Amygdala (tissue), 56 donors: ENCODE measurements at regions not wholly inside any gene's neighbourhood (a gene's known extent, or its start where the extent isn't known, plus 50 kb on each side); places are given as distances from the start of the nearest gene placed in this dataset.

Source experiments
- DNase-seq, 56 donors: peaks; one replicate each; lab custom pipeline; 2025; lab: John Stamatoyannopoulos, UW

- peak in 15 of 56 donors; percentile 1 to 22 (median 5) for DNase-seq
Observed at GRCh38 chr3:59313365-59313764, 263.5 kb upstream of the CFAP20DC start.

DNA sequence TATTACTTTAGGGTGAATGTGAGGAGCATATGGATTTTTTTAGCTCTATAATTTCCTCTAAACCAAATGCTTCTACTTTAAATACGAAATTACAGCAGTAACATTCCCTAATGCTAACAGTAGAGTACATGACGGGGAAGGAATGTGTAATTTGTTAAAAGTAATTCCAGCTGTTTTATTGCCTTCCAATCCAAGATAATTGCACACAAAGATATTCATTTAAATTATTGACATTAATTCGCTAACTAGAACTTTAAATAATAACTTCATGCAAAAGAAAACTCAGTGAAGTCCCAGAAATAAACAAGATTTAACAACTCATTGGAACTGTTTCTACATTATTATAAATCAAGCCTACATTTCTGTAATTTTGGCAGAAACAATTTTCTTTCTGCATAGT is 261.4 kb upstream of the CFAP20DC start:
- DNase-seq, result no peak

DNA sequence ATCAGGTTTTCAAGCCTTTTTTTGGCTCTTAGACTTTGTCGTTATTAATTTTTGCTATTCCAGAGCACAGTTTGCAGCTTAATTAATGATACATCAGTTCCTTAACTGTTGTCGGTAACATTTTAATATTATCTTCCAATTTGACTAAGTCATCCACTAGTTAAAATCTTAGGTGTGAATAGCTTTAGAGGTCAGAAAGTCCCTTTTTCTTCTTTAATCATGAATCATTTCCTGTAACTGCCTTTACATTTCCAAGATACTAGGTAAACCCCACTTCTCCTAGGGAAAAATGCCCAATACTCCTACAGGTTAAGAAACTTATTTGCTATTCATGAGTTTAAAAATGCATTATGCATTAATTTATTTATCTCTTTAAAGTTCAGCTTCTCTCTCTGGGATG is 260.9 kb upstream of the CFAP20DC start:
- DNase-seq, result no peak

DNA sequence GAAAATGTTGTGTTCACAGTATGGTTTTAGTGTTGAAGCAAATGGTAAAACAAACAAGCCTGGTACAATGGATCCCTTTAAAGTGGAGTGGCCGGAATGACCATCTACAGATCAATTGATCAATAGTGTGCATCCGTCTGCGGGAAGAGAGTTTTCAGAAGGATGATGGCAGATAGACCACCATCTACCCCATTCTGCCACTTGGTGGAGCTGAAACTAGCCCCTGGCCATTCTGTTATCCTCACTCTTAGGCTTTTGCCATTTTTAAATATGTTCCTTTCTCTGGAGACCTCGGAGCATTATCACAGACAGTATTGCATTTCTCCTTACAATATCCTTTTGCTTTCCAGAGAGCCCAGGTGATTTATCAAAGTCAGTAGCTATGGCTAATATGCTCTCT is 258.9 kb upstream of the CFAP20DC start:
- DNase-seq, result no peak

DNA sequence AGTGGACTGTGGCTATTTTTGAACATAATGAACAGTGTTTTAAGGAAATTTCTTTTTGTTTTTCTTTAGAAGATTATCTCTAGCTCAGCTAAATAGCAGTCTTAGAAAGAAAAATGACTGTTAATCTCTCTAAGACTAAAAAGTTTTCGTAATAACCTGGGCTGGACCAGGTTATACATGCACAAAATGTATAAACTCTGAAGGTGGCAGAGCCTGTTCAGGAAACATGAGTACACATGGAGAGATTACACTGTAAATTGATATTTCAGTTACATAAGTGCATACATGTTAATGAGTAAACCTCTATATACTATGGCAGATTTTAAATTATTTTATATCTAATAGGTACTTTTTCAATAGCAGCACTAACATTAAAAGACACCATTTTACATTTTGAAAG is 258.2 kb upstream of the CFAP20DC start:
- no peak for DNase-seq

GRCh38 chr3:59306436-59306835 is 256.6 kb upstream of the CFAP20DC start:
- DNase-seq, result no peak

GRCh38 chr3:59304296-59304695 is 254.5 kb upstream of the CFAP20DC start:
- no peak for DNase-seq

GRCh38 chr3:59303452-59303851 is 253.6 kb upstream of the CFAP20DC start:
- no peak for DNase-seq

DNA sequence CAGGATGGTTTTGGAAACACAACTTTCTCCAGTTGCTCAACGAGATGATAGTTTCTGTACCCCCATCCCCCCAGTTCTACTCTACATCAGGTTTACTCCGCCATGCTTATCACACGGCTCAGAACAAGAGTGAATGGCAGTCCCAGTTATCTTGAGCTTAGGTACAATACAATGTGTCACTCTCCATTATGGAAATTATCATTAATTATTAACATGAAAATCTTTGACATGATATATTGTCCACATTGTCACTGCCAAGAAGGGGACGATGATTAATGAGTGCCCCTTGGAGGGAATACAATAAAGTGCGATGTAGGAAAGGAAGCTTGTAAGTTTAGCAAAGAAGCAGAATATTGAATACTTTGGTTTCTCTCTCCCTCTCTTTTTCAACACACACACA is 252.6 kb upstream of the CFAP20DC start:
- DNase-seq, result no peak

DNA sequence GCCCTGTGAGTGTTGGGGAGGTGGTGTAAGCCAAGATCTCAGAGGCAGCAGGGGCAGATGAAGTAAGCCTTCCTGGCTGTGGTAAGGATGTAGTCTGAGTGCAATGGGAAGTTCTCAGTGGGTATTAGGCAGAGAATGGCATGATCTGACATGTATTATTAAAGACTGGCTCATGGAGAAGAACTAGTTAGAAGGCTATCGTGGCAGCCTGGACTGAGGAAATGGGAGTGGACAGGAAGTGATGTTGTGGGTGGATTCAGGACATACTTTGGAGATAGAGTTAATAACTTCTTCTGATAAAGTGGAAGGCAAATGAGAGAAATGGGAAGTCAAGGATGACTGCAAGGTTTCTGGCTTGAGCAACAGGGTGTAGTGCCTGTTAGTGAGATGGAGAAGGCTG is 250.9 kb upstream of the CFAP20DC start:
- no peak for DNase-seq

DNA sequence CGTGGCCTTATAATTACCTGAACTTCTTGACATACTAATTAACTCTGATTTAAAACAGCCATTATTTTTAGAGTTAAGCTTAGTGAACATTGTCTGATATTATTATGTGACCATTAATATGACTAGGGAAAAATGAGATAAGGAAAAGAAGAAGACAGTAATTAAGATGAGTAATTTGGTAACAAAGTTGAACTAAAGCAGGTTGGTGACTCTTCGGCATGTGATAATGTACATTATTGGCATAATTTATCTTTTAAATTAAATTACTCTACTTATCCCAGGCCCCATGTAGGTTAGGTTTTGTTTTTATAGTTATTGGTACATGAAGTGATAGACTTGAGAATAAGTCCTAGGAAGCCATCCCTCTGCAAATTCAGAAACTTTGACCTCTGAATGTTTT is 249.7 kb upstream of the CFAP20DC start:
- no peak for DNase-seq

DNA sequence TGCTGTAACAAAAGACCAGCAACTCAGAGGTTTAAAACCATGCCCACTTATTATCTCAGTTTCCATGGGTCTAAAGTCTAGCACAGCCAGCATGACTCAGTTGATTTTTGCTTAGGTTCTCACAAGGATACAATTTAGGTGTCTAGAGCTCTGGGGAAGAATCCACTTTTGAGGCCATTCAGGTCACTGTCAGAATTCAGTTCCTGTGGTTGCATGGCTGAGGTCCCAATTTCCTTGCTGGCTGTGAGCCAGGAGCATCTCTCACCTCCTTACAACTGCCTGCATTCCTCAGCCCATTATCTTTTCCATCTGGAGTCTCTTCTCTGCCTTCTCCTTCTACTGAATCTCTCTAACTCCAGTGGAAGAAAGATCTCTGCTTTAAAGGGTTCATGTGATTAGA is 240.5 kb upstream of the CFAP20DC start:
- peak in 1 of 56 donors; percentile 8 for DNase-seq

- DNase-seq, result peak in 1 of 56 donors; percentile 2
Observed at GRCh38 chr3:59289831-59290230, 240.0 kb upstream of the CFAP20DC start.

DNA sequence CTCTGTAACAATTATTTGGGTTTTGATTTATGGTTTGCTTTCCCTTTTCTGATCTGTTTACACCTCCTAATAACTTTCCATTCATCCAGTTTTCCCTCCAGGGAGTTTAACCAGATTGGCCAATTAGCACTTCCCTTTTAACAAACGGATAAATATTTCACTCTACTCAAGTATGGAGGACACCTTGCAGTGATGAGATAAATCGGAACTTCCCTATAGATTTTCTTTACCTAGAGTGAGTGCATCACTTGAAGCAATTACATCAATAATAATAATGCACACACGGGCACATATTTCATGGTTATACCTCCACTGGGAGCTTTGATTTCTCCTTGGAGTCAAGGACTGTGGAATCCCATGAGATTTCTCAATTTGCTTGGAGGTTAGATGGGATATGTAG is 239.1 kb upstream of the CFAP20DC start:
- no peak for DNase-seq

DNA sequence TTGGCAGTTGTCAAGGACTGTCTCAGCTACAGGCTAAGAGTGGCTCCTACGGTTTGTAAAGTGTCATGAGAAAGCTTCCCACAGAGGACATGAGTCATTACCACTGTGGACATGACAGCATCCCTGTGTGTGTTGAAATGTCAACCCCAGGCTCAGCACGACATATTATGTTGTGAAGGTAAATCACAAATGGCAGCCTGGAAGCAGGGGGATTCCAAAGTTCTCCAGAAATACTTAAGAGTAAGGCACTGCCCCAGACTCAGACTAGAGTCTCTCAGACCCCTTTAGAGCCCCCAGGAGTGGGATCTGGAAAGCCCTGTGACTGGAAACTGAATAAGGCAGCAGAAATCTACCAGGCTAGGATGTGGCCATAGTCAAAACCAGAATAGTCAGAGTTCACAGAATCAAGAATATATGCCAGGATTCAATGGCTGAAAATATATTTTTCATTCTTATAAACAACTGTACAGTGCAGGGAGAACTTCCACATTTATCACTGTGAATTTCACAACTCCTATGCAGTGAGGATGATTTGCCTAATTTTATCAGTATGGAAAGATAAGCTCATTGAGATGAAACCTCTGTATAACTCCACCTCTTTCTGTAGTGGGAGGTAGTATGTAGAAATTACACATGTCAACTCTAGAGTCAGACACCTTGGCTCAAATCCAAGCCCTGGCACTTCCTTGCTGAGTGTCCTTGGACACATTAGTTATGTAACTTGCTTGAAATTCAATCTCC is 237.1 kb upstream of the CFAP20DC start:
- no peak for DNase-seq

DNA sequence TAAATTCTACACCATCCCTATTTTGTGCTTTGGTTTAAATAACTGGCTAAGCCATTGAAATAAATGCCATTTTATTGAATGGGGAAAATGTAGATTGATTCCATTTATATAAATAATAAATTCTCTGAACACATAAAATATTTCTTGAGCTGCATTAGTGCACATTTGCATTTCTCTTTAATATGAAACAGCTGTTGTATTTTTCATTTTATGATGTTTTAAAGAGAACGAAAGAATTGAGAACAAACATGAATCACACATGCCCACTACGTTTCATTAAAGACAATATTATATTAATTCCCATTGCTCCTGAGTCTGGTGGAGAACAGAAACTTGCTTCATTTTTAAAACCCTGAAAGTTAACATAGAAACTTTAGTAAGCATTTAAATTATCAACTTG is 235.7 kb upstream of the CFAP20DC start:
- DNase-seq, result no peak

- DNase-seq, result no peak
Observed at GRCh38 chr3:59284926-59285325, 235.1 kb upstream of the CFAP20DC start.

- DNase-seq, result no peak
Observed at GRCh38 chr3:59280113-59280512, 230.3 kb upstream of the CFAP20DC start.

GRCh38 chr3:59277816-59278215 is 228.0 kb upstream of the CFAP20DC start:
- DNase-seq, result no peak

- no peak for DNase-seq
Observed at GRCh38 chr3:59277201-59277600, 227.4 kb upstream of the CFAP20DC start.

- no peak for DNase-seq
Observed at GRCh38 chr3:59273976-59274375, 224.2 kb upstream of the CFAP20DC start.

DNA sequence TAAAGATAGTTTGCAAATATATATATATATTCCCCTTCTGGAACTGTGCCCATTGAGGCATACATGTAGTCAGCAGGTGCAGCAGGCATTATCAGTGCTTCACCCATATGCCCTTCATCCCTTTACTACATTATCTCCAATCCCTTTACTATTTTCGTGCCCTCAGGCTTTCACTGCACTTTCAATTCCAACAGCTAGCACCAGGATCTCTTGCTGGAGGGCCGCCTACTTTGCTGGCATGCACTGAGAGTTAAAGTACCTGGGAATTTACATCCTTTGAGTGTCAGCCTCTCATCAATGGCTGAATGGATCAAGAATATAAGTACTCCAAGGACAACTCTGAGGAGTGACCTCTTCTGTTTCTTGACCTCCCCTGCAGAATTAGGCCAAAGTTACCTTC is 222.1 kb upstream of the CFAP20DC start:
- no peak for DNase-seq

DNA sequence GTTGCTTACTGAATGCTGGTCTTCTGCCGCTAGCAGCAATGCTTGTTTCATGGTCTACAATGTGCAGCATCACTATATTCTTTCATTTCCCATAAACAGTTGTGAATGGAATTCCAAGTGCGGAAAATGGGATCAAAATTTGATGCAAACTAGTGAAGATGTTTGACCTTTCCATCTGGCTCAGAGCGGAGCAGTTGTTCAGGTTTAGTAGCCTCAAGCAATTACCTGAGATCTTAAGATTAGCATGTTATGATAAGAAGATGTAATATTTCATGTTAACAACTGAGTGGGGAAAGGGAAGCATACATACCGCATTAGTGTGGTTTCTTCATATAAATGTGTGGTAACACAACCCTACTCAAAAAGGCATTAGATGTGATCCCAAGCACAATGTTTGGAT is 221.1 kb upstream of the CFAP20DC start:
- DNase-seq, result no peak
